Neural cell (in vitro differentiated cells): ENCODE measurements at regions not wholly inside any gene's neighbourhood (a gene's known extent, or its start where the extent isn't known, plus 50 kb on each side); places are given as distances from the start of the nearest gene placed in this dataset.

ENCODE experiments used
- H2AFZ ChIP-seq: fragments of 200-600, 300-800 bp; sonication (generic), shearing (Covaris generic); 2 replicates; pipeline ENCODE4 v1.6.0; 2014; ENCODE audit warnings: low read depth, mild to moderate bottlenecking, antibody characterized with exemption, low read length, moderate library complexity
- H3F3A ChIP-seq: fragments of 200-600 bp; shearing (Covaris generic); 2 replicates; pipeline ENCODE4 v1.6.1; 2016; ENCODE audit warnings: mild to moderate bottlenecking, moderate library complexity, mixed read lengths, antibody characterized with exemption, low read length; ENCODE audit not compliant: insufficient read depth, poor library complexity, severe bottlenecking
- H3K27ac ChIP-seq: fragments of 200-600, 300-800 bp; sonication (generic), shearing (Covaris generic); 2 replicates; pipeline ENCODE4 v1.5.1; 2014; ENCODE audit warnings: mild to moderate bottlenecking, low read length, moderate library complexity
- H3K27me3 ChIP-seq: fragments of 300-800, 200-600 bp; sonication (generic), shearing (Covaris generic); 2 replicates; pipeline ENCODE4 v1.6.0; 2014; ENCODE audit warnings: mild to moderate bottlenecking, low read depth, low read length, moderate library complexity; ENCODE audit not compliant: insufficient read depth
- H3K36me3 ChIP-seq: fragments of 300-800, 200-600 bp; sonication (generic), shearing (Covaris generic); 2 replicates; pipeline ENCODE4 v1.5.1; 2014; ENCODE audit warnings: mild to moderate bottlenecking, antibody characterized with exemption, low read length, moderate library complexity; ENCODE audit not compliant: insufficient read depth
- H3K4me2 ChIP-seq: fragments of 300-800, 200-600 bp; sonication (generic), shearing (Covaris generic); 2 replicates; pipeline ENCODE4 v1.6.0; 2014; ENCODE audit warnings: mild to moderate bottlenecking, low read length
- H3K4me3 ChIP-seq: fragments of 300-800, 200-600 bp; sonication (generic), shearing (Covaris generic); 2 replicates; pipeline ENCODE4 v1.5.1; 2014; ENCODE audit warnings: mild to moderate bottlenecking, low read length, moderate library complexity
- H3K79me2 ChIP-seq: fragments of 200-600 bp; shearing (Covaris generic); replicated peaks from 2 replicates; pipeline ENCODE4 v1.6.0; 2014; ENCODE audit warnings: mild to moderate bottlenecking, low read length, moderate library complexity; ENCODE audit not compliant: insufficient read depth
- H3K9ac ChIP-seq: fragments of 300-800, 200-600 bp; sonication (generic), shearing (Covaris generic); 2 replicates; pipeline ENCODE4 v1.6.1; 2016; ENCODE audit warnings: mild to moderate bottlenecking, low read length, mixed read lengths
- H3K9me2 ChIP-seq: fragments of 200-600 bp; shearing (Covaris generic); 2 replicates; pipeline ENCODE4 v1.6.1; 2016; ENCODE audit warnings: mild to moderate bottlenecking, low read length, mixed read lengths; ENCODE audit not compliant: insufficient read depth
- H3K9me3 ChIP-seq: fragments of 200-600, 300-800 bp; sonication (generic), shearing (Covaris generic); 2 replicates; pipeline ENCODE4 v1.6.1; 2016; ENCODE audit warnings: mild to moderate bottlenecking, mixed run types, low read length, moderate library complexity, mixed read lengths
- H4K20me1 ChIP-seq: fragments of 200-600 bp; shearing (Covaris generic); 2 replicates; pipeline ENCODE4 v1.6.1; 2016; ENCODE audit warnings: mild to moderate bottlenecking, mixed run types; ENCODE audit not compliant: insufficient read depth
- CTCF ChIP-seq: fragments of 450-650 bp; IDR thresholded peaks from 2 replicates; pipeline ENCODE4 v1.5.1; 2014; ENCODE audit warnings: antibody characterized with exemption, mild to moderate bottlenecking, moderate library complexity; ENCODE audit not compliant: poor library complexity, severe bottlenecking
- EP300 ChIP-seq: fragments of 450-650 bp; conservative IDR thresholded peaks from 2 replicates; pipeline ENCODE4 v1.6.1; 2014; ENCODE audit warnings: antibody characterized with exemption, mild to moderate bottlenecking, moderate library complexity; ENCODE audit not compliant: poor library complexity, severe bottlenecking
- EZH2 ChIP-seq: fragments of 200-600, 300-800 bp; shearing (Covaris generic), sonication (generic); IDR thresholded peaks from 2 replicates; pipeline ENCODE4 v1.6.1; 2014; ENCODE audit warnings: antibody characterized with exemption, low read length, borderline replicate concordance, mild to moderate bottlenecking; ENCODE audit not compliant: insufficient read depth, poor library complexity, severe bottlenecking
- MXI1 ChIP-seq: fragments of 450-650 bp; conservative IDR thresholded peaks from 2 replicates; pipeline ENCODE4 v1.6.1; 2014; ENCODE audit warnings: antibody characterized with exemption, mild to moderate bottlenecking; ENCODE audit not compliant: poor library complexity, severe bottlenecking
- POLR2AphosphoS5 ChIP-seq: IDR thresholded peaks from 2 replicates; pipeline ENCODE4 v1.6.1; 2012
- RAD21 ChIP-seq: fragments of 450-650 bp; conservative IDR thresholded peaks from 2 replicates; pipeline ENCODE4 v1.6.1; 2014; ENCODE audit warnings: antibody characterized with exemption, mild to moderate bottlenecking, moderate library complexity
- REST ChIP-seq: IDR thresholded peaks from 2 replicates; pipeline ENCODE4 v1.6.1; 2012; ENCODE audit warnings: borderline replicate concordance
- SMC3 ChIP-seq: fragments of 450-650 bp; conservative IDR thresholded peaks from 2 replicates; pipeline ENCODE4 v1.6.1; 2014; ENCODE audit warnings: antibody characterized with exemption, mild to moderate bottlenecking, moderate library complexity; ENCODE audit not compliant: poor library complexity
- TAF1 ChIP-seq: IDR thresholded peaks from 2 replicates; pipeline ENCODE4 v1.6.1; 2012; ENCODE audit warnings: low read depth

GRCh38 chr18:41461114-41461513 lies 493.9 kb upstream of the PIK3C3 start:
- H3K4me3 ChIP-seq = no peak overlapping the region
- no peak for TF ChIP-seq POLR2AphosphoS5
- TF ChIP-seq EZH2 = no peak
- no peak for TF ChIP-seq TAF1
- TF ChIP-seq CTCF = no peak
- no peak for TF ChIP-seq SMC3
- TF ChIP-seq EP300 = no peak
- TF ChIP-seq RAD21 = no peak
- no peak overlapping the region for H3K27ac ChIP-seq

DNA sequence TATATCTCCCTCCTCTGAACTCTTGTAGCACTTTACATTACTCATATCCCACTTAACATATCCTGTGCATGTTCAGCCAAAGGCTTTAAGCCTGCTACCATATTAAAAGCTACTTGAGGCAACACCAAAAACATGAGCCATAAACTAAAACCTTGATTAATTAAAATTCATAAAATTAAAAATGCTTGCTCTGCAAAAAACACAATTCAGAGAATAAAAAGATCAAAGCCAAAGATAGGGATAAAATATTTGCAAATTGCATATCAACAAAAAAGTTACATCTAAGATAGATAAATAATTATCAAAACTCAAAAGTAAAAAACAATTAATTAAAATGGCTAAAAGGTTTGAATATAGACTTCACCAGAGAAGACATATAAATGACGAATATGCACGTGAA lies 495.4 kb upstream of the PIK3C3 start:
- Histone ChIP-seq H3K27ac (no peak overlapping the region), H3K9me2 (no peaks in the 10 kb centered on the region), H3K36me3 (no peaks in the 10 kb centered on the region), H2AFZ (no peak overlapping the region), H4K20me1 (no peaks in the 10 kb centered on the region), H3K4me3 (no peak overlapping the region), H3F3A (no peaks in the 10 kb centered on the region), H3K9ac (no peak overlapping the region), H3K79me2 (no peaks in the 10 kb centered on the region), H3K4me2 (no peak overlapping the region), H3K9me3 (no peaks in the 10 kb centered on the region), H3K27me3 (no peaks in the 10 kb centered on the region)
- TF ChIP-seq EP300 = no peak
- TF ChIP-seq EZH2 = no peak
- TF ChIP-seq CTCF = no peak
- TF ChIP-seq TAF1 = no peak
- no peak for TF ChIP-seq RAD21
- no peak for TF ChIP-seq POLR2AphosphoS5
- no peak for TF ChIP-seq REST
- no peak for TF ChIP-seq SMC3
- TF ChIP-seq MXI1 = no peak

More at GRCh38 chr18:41461114-41461513, 493.9 kb upstream of the PIK3C3 start:
- Histone ChIP-seq H3F3A (no peaks in the 10 kb centered on the region), H3K36me3 (no peaks in the 10 kb centered on the region), H2AFZ (no peak overlapping the region), H3K27me3 (no peaks in the 10 kb centered on the region), H3K4me2 (no peak overlapping the region), H3K9me2 (no peaks in the 10 kb centered on the region), H3K9ac (no peak overlapping the region), H3K79me2 (no peaks in the 10 kb centered on the region), H3K9me3 (no peaks in the 10 kb centered on the region), H4K20me1 (no peaks in the 10 kb centered on the region)
